ENCODE measurements at regions not wholly inside any gene's neighbourhood (a gene's known extent, or its start where the extent isn't known, plus 50 kb on each side); places are given as distances from the start of the nearest gene placed in this dataset.
A peak's percentile ranks its signal among the peaks of the same experiment; 100 is the strongest.

GRCh38 chr20:41978875-41979274 is 360.7 kb upstream of the CHD6 start:
- ATAC-seq (ENCODE audit: insufficient read depth, low FRiP score) (no peak), DNase-seq (no peak)
- no peak overlapping the region for H3K27ac ChIP-seq (ENCODE audit: low read depth in 1 of 2, low read length in 1 of 2)
- TF ChIP-seq CTCF (IDR thresholded peaks at IDR 0.05; ENCODE audit: control extremely low read depth, extremely low read depth) = no peak
- no peaks in the 10 kb centered on the region for H3K36me3 ChIP-seq (ENCODE audit: control insufficient read depth in 4 of 4, insufficient read depth in 4 of 4, low read length in 4 of 4)
- no peaks in the 10 kb centered on the region for H3K27me3 ChIP-seq (ENCODE audit: control insufficient read depth in 3 of 3, insufficient read depth in 3 of 3, low read length in 2 of 3)
- H3K9me3 ChIP-seq (ENCODE audit: control insufficient read depth in 4 of 4, insufficient read depth in 3 of 4, low read length in 3 of 4) = peaks cover 0 to 3% (median 0%) of the 10 kb centered on the region in 4 donors
- 95 to 96% methylated on average over 4 of the region's 4 CpGs for WGBS, 2 donors
- no peaks in the 10 kb centered on the region for H3K4me1 ChIP-seq (ENCODE audit: control insufficient read depth in 5 of 5, insufficient read depth in 5 of 5, low read length in 5 of 5)
- H3K9ac ChIP-seq (ENCODE audit: insufficient read depth in 1 of 2, low read length in 2 of 2) = no peak overlapping the region
- no peak overlapping the region for H3K4me3 ChIP-seq

- TF ChIP-seq CTCF (IDR thresholded peaks at IDR 0.05; ENCODE audit: control extremely low read depth, extremely low read depth) = no peak
- no peak for ATAC-seq (ENCODE audit: insufficient read depth, low FRiP score)
- no peak overlapping the region for H3K9ac ChIP-seq (ENCODE audit: insufficient read depth in 1 of 2, low read length in 2 of 2)
- no peaks in the 10 kb centered on the region for H3K27me3 ChIP-seq (ENCODE audit: control insufficient read depth in 3 of 3, insufficient read depth in 3 of 3, low read length in 2 of 3)
- H3K27ac ChIP-seq (ENCODE audit: low read depth in 1 of 2, low read length in 1 of 2) = no peak overlapping the region
- no peak for DNase-seq
- H3K36me3 ChIP-seq (ENCODE audit: control insufficient read depth in 4 of 4, insufficient read depth in 4 of 4, low read length in 4 of 4) = no peaks in the 10 kb centered on the region
- H3K9me3 ChIP-seq (ENCODE audit: control insufficient read depth in 4 of 4, insufficient read depth in 3 of 4, low read length in 3 of 4) = peaks cover 0 to 3% (median 0%) of the 10 kb centered on the region in 4 donors
- H3K4me3 ChIP-seq = no peak overlapping the region
- 84% methylated on average over 4 of the region's 4 CpGs for WGBS, 2 donors
- H3K4me1 ChIP-seq (ENCODE audit: control insufficient read depth in 5 of 5, insufficient read depth in 5 of 5, low read length in 5 of 5) = no peaks in the 10 kb centered on the region
These were observed 360.1 kb upstream of the CHD6 start for GRCh38 chr20:41978246-41978790.

DNA sequence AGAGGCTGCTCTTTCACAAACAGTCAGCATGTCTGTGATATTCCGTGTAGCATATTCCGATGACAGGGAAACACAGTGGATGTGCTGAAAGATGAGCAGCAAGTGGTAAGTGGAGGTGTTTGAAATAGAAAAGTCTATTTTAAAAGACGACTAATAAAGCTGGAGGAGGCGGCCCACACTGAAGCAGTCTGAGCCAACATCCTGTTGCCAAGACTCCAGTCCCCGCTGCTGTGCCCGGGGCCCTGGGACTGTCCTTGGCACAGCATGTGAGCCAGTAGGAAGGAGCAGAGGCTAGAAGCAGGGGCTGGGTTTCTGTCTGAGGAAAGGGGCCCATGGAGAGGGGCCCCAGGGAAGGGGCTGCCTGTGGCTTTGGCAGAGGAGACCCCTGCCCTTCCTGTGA is 351.5 kb upstream of the CHD6 start:
- no peak for TF ChIP-seq CTCF (IDR thresholded peaks at IDR 0.05; ENCODE audit: control extremely low read depth, extremely low read depth)
- Histone ChIP-seq H3K9ac (ENCODE audit: insufficient read depth in 1 of 2, low read length in 2 of 2) (no peak overlapping the region), H3K9me3 (ENCODE audit: control insufficient read depth in 4 of 4, insufficient read depth in 3 of 4, low read length in 3 of 4) (no peaks in the 10 kb centered on the region), H3K27ac (ENCODE audit: low read depth in 1 of 2, low read length in 1 of 2) (no peak overlapping the region), H3K4me3 (no peak overlapping the region), H3K4me1 (ENCODE audit: control insufficient read depth in 5 of 5, insufficient read depth in 5 of 5, low read length in 5 of 5) (peaks cover 0 to 9% (median 0%) of the 10 kb centered on the region in 5 donors), H3K36me3 (ENCODE audit: control insufficient read depth in 4 of 4, insufficient read depth in 4 of 4, low read length in 4 of 4) (no peaks in the 10 kb centered on the region), H3K27me3 (ENCODE audit: control insufficient read depth in 3 of 3, insufficient read depth in 3 of 3, low read length in 2 of 3) (no peaks in the 10 kb centered on the region)
- peak in 2 of 3 donors; percentile 11 to 31 for DNase-seq
- 33 to 38% methylated on average over 6 of the region's 6 CpGs for WGBS, 2 donors
- ATAC-seq (ENCODE audit: insufficient read depth, low FRiP score) = no peak

DNA sequence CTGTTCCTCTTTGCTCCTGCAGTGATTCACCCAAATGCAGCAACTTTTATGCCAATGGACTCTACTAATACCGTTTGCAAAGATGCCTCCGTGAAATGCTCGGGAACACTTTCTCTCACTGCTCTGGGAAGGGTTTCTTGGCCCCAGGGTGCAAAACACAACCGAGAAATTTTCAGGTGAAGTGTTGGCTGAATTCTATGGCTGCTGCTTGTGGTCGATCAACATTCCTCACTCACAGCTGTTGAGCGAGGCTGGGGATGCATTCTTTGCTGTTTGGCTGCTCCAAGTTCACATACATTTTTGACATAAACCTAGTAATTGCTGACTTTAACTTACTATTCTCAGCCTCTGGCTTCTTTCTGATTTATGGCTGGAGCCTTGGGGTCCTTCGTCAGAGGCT is 342.0 kb upstream of the CHD6 start:
- Histone ChIP-seq H3K9ac (ENCODE audit: insufficient read depth in 1 of 2, low read length in 2 of 2) (no peak overlapping the region), H3K36me3 (ENCODE audit: control insufficient read depth in 4 of 4, insufficient read depth in 4 of 4, low read length in 4 of 4) (no peaks in the 10 kb centered on the region), H3K27me3 (ENCODE audit: control insufficient read depth in 3 of 3, insufficient read depth in 3 of 3, low read length in 2 of 3) (peaks cover 0 to 4% (median under 1%) of the 10 kb centered on the region in 3 donors), H3K9me3 (ENCODE audit: control insufficient read depth in 4 of 4, insufficient read depth in 3 of 4, low read length in 3 of 4) (peaks cover 0 to 4% (median 1%) of the 10 kb centered on the region in 4 donors), H3K4me3 (no peak overlapping the region), H3K4me1 (ENCODE audit: control insufficient read depth in 5 of 5, insufficient read depth in 5 of 5, low read length in 5 of 5) (no peaks in the 10 kb centered on the region), H3K27ac (ENCODE audit: low read depth in 1 of 2, low read length in 1 of 2) (no peak overlapping the region)
- ATAC-seq (ENCODE audit: insufficient read depth, low FRiP score) (no peak), DNase-seq (no peak)
- 65 to 79% methylated on average over 7 of the region's 7 CpGs for WGBS, 2 donors
- no peak for TF ChIP-seq CTCF (IDR thresholded peaks at IDR 0.05; ENCODE audit: control extremely low read depth, extremely low read depth)

Measured in lung (tissue), 11 donors.